ENCODE measurements at regions not wholly inside any gene's neighbourhood (a gene's known extent, or its start where the extent isn't known, plus 50 kb on each side); places are given as distances from the start of the nearest gene placed in this dataset.

DNA sequence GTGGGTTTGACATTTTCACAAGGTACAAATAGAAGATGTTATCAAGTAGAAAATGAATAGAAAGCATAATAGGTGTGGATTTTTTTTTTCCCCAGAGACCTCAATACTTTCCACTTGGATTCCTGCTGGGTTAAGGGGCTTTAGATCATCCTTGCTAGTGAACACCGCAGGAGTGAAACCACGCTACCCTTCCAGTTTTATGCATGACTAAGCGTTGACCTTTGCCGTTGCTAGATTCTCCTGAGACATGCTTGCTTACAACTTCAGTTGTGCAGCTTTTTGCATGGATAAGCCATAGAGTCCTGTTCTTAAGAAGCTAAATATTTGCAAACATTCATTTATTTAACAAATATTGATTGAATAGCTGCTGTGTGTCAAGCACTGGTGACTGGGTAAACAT, 299.7 kb upstream of the LMCD1 start:
- no peak for DNase-seq (ENCODE audit: low read depth)

GRCh38 chr3:8204331-8204730, 297.3 kb upstream of the LMCD1 start:
- no peak for DNase-seq (ENCODE audit: low read depth)

DNA sequence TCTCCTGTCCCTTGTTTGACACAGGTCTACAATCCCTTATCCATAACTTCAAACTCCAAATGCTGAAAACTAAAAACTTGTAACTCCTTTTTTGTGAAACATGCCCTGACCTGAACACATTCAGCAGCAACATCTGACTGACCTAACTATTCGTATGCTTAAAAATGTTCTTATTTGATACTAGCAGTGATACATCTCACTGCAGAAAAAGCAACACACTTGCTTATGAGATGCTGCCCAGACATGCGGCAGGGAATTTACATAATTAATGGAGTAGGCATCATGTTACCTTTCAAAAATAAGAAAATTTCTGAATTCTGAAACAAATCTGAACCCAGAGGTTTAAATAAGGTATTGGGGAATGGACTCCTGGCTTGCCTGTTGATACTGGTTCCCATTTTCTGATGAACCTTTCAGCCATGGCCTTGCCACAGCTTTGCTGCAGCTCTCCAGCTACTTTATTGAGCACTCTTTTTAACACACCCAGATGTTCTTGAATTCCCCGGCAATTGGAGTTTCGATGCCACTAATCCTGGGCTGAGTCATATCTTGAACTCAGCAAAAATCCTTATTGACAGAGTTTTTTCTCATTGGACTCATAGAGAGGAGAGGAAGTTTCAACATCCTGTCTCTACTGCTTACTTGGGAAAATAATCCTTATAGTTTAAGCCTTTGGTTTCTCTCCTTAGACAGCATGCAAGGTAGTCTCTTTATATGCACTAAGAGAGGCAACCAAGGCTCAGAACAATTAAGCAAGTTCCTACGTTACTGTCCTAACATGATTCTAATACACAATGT, 296.6 kb upstream of the LMCD1 start:
- DNase-seq (ENCODE audit: low read depth): peak; percentile 23

- no peak for DNase-seq (ENCODE audit: low read depth)
These were observed 295.7 kb upstream of the LMCD1 start for GRCh38 chr3:8205881-8206280.

GRCh38 chr3:8206971-8207617, 294.5 kb upstream of the LMCD1 start:
- DNase-seq (ENCODE audit: low read depth): no peak

DNA sequence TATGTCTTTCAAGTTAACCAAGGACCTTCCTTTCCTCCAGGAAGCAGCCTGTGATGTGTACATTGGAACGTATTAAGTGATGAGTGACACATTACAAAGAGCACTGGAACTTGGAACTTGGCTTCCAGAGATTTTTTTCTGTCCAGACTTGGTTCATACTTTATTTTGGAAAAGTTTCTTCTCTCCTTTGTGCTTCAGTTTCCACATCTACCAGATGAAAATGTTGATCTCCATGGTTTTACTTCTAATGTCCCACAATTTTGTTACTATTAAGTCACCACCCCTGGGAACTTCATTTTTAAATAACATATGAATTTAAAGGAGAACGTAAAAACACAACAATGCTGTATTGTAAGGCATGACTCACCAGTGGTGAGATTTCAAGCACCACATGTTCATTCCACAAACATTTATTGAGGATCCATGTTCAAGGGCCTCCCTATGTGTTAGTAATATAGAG, 290.7 kb upstream of the LMCD1 start:
- DNase-seq (ENCODE audit: low read depth): no peak

DNA sequence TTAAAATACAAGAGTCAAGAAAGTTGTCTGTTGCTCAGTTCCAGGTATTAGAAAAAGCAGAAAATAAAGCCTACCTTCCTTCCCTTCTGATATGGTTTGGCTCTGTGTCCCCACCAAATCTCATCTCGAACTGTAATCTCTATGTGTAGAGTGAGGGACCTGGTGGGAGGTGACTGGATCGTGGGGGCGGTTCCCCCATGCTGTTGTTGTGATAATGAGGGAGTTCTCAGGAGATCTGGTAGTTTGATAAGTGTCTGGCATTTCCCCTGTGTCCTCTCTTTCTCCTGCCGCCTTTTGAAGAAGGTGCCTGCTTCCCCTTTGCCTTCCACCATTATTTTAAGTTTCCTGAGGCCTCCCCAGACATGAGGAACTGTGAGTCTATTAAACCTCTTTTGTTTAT, 288.8 kb upstream of the LMCD1 start:
- DNase-seq (ENCODE audit: low read depth): no peak

DNA sequence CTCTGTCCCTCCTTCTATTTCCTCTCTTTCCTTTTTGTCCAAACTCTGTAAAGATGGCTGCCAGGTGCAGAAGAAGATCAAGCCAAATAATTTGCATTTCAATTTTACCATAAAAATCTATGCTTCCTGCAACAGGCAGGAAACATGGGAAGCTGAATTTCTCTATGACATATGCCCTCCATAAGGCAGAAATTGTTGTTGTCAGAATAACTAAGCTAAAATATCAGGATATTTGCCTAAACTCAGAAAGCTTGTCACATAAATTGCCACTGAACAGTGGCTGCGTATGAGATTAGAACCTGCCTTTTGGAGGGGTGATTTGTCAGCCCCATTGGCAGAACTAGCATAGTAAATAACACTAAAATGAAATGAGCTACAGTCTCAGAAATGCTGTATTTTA, 288.3 kb upstream of the LMCD1 start:
- no peak for DNase-seq (ENCODE audit: low read depth)

DNA sequence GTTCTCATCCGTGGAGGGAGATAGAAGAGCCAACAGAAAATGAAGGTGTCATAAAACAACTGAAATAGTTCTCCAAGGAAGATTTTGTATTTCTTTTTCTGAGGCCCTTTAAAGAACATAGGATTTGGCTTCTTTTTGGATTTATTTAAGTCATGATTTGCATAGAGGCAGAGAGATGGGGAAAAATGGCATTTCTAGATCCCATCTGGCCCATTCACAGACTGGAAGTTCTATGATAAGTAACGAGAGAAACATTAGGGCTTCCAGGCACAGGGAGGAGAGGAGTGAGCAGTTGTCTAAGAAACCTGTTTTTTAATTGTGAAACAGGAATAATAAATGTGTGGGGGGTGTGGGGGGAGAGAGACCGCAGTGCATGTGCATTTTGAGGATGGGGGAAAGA, 285.8 kb upstream of the LMCD1 start:
- no peak for DNase-seq (ENCODE audit: low read depth)

DNA sequence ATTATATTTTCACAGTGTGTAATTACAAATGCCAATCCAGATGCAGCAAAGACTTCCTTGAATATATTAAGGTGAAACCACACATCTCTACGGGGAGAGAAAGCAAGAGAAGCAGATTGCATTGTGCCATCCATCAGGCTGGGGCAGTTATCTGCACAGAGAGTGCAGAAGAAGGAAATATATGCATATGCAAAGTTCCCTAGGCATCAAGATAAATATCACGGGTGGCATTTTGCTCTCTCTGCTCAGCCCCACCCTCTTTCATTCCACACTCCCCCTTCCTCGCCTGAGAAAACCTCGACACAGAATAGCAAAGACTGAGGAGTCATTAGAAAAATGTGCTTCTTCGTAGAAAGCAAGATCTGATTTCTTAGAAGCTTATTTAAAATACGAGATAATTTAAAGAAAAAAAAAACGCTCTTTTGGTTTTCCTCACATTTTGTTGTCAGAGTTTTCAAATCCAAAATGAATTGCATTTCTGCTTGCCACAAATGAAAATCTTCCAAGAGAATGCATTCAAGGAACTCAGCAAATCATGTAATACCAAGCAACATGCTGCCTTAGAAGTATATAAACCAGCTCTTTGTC, 283.2 kb upstream of the LMCD1 start:
- no peak for DNase-seq (ENCODE audit: low read depth)

DNA sequence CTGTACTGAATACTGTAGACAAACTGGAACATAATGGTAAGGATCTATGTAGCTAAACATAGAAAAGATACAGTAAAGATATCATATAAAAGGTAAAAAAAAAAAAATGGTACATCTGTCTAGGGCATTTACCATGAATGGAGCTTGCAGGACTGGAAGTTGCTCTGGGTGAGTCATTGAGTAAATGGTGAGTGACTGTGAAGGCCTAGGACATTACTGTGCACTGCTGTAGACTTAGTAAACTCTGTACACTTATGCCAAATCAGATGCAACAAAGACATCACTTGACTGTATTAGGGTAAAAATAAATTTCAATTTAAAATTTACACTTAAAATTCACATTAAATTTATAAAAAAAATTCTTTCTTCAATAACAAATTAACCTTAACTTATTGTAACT, 281.3 kb upstream of the LMCD1 start:
- no peak for DNase-seq (ENCODE audit: low read depth)

DNA sequence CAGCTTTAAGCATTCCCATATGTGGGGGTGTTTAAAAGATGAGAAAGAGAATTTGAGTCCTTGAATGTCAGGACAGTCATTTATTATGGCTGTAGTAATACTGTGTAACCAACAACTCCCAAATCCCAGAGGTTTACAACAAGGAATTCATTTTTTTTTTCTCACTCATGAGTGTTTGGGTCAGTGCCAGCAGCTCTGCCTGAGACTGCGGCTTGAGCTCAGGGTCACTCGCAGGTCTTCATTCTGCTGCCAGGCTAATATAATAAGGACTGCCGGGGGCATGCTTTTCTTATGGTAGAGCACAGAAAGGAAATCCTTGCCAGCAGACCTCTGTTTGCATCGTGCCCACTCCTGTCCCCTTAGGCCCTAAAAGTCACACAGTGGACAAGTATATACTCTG, 277.9 kb upstream of the LMCD1 start:
- no peak for DNase-seq (ENCODE audit: low read depth)

- DNase-seq (ENCODE audit: low read depth): no peak
These were observed 276.7 kb upstream of the LMCD1 start for GRCh38 chr3:8224941-8225340.

DNA sequence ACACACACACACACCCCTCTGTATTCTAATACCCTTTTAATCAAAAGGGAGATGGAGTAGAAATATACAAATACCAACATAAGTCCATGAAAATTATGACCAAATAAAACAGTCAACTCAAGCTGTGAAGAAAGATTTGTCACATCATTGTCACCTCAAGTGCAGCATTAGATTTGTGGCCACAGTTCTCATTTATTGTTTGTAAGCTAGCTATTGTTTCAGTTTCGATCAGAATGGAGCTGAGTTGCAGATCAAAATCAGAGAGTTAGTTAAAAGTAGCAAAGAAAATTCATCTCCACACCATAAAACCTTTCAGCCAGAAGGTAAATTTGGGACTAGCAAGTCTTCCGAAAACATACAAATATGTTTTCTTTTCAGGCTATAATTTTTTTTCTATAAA, 267.7 kb upstream of the LMCD1 start:
- no peak for DNase-seq (ENCODE audit: low read depth)

GRCh38 chr3:8236264-8236663, 265.4 kb upstream of the LMCD1 start:
- DNase-seq (ENCODE audit: low read depth): no peak

DNA sequence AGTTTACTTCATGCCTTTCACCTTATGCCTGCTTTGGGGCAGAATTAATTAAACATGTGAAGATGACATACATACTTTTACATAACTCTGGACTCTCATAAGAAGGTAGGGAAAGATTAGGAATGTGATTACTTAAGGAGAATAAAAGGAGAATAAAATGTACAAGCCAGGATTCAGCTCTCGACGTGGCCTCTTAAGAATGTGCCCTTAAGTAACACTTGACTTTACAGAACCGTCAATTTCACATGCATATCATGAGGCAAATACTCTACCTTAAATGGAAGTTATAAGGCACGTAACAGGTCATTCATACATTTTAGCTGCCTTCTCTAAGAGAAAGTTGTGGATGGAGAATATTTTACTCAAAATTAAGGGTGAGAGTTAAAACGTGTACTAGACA, 263.7 kb upstream of the LMCD1 start:
- DNase-seq (ENCODE audit: low read depth): no peak

GRCh38 chr3:8238432-8238831, 263.2 kb upstream of the LMCD1 start:
- no peak for DNase-seq (ENCODE audit: low read depth)

DNA sequence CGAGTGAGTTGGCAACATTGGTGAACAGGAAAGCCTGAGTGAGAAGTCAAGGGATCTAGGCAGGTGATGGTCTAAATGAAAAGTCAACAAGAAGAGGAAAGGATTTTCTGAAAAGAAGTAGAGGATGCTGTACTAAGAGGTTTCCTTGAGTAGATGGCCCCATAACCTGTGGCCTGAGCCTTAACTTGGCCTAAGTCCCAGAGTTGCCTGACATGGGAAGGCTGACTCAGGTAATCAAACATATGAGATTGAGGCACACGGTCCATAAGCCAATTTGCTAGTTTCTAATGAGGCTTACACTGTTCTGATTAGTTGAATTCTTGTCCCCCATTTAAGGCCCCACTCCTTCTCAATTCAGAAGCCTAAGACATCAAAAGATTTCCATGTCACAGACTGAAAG, 262.5 kb upstream of the LMCD1 start:
- DNase-seq (ENCODE audit: low read depth): no peak

DNA sequence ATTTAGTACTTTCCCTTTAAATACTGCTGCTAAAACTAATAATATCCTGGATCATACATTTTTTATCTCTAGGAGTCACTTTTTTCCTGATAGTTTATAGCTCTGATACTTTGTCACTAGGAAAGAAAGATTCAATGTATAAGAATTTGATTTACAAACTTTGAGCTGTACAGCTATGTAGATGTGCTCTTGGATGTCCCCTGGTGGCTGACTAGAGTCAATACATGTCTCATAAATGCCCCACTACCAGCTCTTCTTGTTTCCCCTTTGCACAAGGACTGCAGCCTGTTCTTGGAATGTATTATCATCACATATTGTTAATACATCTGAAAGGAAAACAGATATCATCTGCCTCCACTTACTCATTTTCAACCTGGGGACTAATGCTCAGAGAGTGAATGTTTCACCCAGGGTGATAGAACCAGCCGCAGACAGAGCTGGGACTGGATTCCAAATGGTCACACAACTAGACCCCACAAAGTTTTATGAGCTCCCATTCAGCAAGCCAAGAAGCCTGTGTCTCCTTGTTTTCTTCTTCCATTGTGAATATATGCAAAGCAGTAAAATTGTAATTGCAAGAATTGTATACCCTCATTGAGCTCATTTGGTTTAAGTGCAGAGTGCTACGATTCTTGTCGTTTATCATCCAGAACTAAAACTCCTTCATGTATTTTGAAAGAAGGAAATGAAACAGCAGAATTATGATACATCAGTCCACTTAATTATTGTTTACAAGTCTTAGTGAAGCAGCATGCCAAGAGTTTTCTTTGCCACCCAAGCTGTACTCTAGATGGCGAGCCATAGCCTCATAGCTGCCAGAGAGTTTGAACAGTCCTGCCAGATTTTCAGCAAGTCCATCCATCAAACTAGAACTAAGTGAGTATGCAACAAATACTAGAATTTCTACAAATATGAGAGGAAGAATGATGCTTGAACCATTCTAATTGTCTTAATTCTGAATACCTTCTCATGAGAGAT, 261.6 kb upstream of the LMCD1 start:
- DNase-seq (ENCODE audit: low read depth): peak; percentile 17

DNA sequence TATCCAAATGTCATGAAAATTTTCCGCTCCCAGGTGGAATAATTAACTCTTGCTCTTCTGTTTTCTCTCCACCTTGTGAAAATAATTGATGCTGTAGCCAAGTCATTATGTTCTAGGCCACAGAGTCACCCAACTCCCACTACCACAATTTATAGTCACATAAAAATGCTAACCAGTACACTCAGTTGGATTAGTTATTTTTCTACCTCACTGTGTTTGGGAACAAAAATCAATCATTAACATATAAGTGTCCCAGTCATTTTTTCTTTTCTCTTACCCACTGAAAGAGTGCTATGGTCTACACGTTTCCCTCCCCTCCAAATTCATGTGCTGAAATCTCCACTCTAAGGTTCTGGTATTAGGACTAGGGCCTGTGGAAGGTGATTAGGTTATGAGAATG, 255.6 kb upstream of the LMCD1 start:
- no peak for DNase-seq (ENCODE audit: low read depth)

DNA sequence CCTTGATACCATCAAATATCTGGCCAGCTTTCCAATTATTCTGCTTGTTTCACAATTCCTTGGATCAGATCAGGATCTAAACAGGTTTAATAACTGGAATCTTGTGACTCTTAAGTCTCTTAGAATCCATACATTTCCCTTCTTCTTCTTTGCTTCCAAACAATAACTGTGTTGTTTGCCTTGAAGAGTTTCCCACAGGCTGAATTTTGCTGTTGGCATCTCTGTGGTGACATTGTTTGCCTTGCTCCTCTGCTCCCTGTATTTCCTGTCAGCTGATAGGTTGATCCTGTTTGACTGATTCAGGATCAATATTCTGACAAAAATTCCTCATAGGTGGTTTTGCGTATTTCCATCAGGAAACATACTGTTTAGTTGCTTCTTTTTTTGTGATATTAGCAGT, 248.4 kb upstream of the LMCD1 start:
- no peak for DNase-seq (ENCODE audit: low read depth)

DNA sequence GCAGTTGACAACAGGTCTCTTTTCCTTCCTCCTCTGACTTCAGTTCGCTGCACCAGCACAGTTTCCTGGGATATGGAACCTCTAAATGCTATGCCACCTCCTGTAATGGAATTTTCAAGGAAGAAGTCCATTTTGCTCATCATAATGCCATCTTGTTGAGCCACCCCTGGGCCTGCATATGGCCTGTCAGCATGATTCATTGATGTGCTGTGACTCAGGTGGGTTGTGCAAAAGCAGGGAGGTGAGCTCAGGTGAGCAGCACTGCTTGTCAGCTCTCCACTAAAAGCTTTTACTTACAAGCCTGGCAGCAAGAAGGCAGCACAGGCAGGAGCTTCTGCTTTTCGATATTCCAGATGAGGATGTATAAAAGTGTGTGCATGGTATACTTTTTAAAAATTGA, 247.1 kb upstream of the LMCD1 start:
- no peak for DNase-seq (ENCODE audit: low read depth)
